Thyroid gland (tissue), 4 donors: ENCODE measurements at regions not wholly inside any gene's neighbourhood (a gene's known extent, or its start where the extent isn't known, plus 50 kb on each side); places are given as distances from the start of the nearest gene placed in this dataset.

Experiments
- CTCF ChIP-seq, 6 experiments: fragments of 200-600 bp in 3 of 6; fragments of 450-650 bp in 3 of 6; sonication (generic) in 3 of 6; IDR thresholded peaks; one replicate each; pipeline ENCODE4 v1.5.1; 2016 to 2019; ENCODE audit warnings: antibody characterized with exemption in 6 of 6, mild to moderate bottlenecking in 2 of 6, inconsistent platforms in 1 of 6, moderate library complexity in 1 of 6
- POLR2A ChIP-seq, 2 donors: fragments of 450-650 bp; IDR thresholded peaks; one replicate each; pipeline ENCODE4 v1.6.1; 2017; ENCODE audit warnings: antibody characterized with exemption in 2 of 2, mild to moderate bottlenecking in 2 of 2, moderate library complexity in 1 of 2

GRCh38 chr15:98445315-98445714 lies 203.0 kb upstream of the IGF1R start:
- TF ChIP-seq POLR2A (IDR thresholded peaks at IDR 0.05) (no peak), CTCF (IDR thresholded peaks at IDR 0.05) (no peak)
